Chondrocyte (in vitro differentiated cells): ENCODE measurements at regions not wholly inside any gene's neighbourhood (a gene's known extent, or its start where the extent isn't known, plus 50 kb on each side); places are given as distances from the start of the nearest gene placed in this dataset.

ENCODE experiments used
- DNase-seq: peaks from one replicate; pipeline ENCODE4 v3.0.0; 2021; ENCODE audit warnings: mixed read lengths, low spot score
- H3K27ac Mint-ChIP-seq: one replicate; pipeline ENCODE4 v1.8.0; 2021; ENCODE audit warnings: mild to moderate bottlenecking, moderate library complexity, mixed read lengths; ENCODE audit not compliant: unreplicated experiment
- H3K27me3 Mint-ChIP-seq: 2 replicates; pipeline ENCODE4 v1.8.0; 2021; ENCODE audit warnings: low read depth, mixed read lengths
- H3K36me3 Mint-ChIP-seq: 2 replicates; pipeline ENCODE4 v1.8.0; 2021; ENCODE audit warnings: low read depth, mixed read lengths
- H3K4me1 Mint-ChIP-seq: 2 replicates; pipeline ENCODE4 v1.8.0; 2021; ENCODE audit warnings: low read depth, mild to moderate bottlenecking, mixed read lengths
- H3K4me3 Mint-ChIP-seq: one replicate; pipeline ENCODE4 v1.8.0; 2021; ENCODE audit warnings: mild to moderate bottlenecking, moderate library complexity, mixed read lengths; ENCODE audit not compliant: unreplicated experiment
- H3K9me3 Mint-ChIP-seq: 2 replicates; pipeline ENCODE4 v1.8.0; 2021; ENCODE audit warnings: low read depth, mixed read lengths
- TF ChIP-seq, protein P1 (sequence below): fragments of 200-600 bp; sonication (generic); IDR thresholded peaks from 2 replicates; pipeline ENCODE4 v1.5.0; 2021; ENCODE audit warnings: antibody characterized with exemption, mild to moderate bottlenecking, moderate library complexity

GRCh38 chr12:106000382-106001104 lies 138.2 kb downstream of the NUAK1 start:
- TF ChIP-seq, protein P1, sequence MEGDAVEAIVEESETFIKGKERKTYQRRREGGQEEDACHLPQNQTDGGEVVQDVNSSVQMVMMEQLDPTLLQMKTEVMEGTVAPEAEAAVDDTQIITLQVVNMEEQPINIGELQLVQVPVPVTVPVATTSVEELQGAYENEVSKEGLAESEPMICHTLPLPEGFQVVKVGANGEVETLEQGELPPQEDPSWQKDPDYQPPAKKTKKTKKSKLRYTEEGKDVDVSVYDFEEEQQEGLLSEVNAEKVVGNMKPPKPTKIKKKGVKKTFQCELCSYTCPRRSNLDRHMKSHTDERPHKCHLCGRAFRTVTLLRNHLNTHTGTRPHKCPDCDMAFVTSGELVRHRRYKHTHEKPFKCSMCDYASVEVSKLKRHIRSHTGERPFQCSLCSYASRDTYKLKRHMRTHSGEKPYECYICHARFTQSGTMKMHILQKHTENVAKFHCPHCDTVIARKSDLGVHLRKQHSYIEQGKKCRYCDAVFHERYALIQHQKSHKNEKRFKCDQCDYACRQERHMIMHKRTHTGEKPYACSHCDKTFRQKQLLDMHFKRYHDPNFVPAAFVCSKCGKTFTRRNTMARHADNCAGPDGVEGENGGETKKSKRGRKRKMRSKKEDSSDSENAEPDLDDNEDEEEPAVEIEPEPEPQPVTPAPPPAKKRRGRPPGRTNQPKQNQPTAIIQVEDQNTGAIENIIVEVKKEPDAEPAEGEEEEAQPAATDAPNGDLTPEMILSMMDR = no peak
- Mint-ChIP-seq H3K27me3 (no peaks in the 10 kb centered on the region), H3K36me3 (peaks cover 11% of the 10 kb centered on the region), H3K9me3 (peaks cover 10% of the 10 kb centered on the region), H3K4me1 (peaks cover 27% of the 10 kb centered on the region), H3K27ac (no peak overlapping the region), H3K4me3 (no peak overlapping the region)
- DNase-seq = no peak

GRCh38 chr12:106001105-106001836 lies 137.5 kb downstream of the NUAK1 start:
- no peak for DNase-seq
- Mint-ChIP-seq H3K9me3 (peaks cover 10% of the 10 kb centered on the region), H3K4me1 (peaks cover 20% of the 10 kb centered on the region), H3K27me3 (no peaks in the 10 kb centered on the region), H3K27ac (no peak overlapping the region), H3K4me3 (no peak overlapping the region), H3K36me3 (peaks cover 11% of the 10 kb centered on the region)
- TF ChIP-seq, protein P1 = no peak

GRCh38 chr12:106001837-106002218 lies 136.9 kb downstream of the NUAK1 start:
- no peak for DNase-seq
- TF ChIP-seq, protein P1 = no peak
- no peak overlapping the region for H3K4me3 Mint-ChIP-seq
- H3K36me3 Mint-ChIP-seq = peaks cover 11% of the 10 kb centered on the region
- no peaks in the 10 kb centered on the region for H3K27me3 Mint-ChIP-seq
- peaks cover 18% of the 10 kb centered on the region for H3K4me1 Mint-ChIP-seq
- H3K27ac Mint-ChIP-seq = no peak overlapping the region
- peaks cover 10% of the 10 kb centered on the region for H3K9me3 Mint-ChIP-seq

DNA sequence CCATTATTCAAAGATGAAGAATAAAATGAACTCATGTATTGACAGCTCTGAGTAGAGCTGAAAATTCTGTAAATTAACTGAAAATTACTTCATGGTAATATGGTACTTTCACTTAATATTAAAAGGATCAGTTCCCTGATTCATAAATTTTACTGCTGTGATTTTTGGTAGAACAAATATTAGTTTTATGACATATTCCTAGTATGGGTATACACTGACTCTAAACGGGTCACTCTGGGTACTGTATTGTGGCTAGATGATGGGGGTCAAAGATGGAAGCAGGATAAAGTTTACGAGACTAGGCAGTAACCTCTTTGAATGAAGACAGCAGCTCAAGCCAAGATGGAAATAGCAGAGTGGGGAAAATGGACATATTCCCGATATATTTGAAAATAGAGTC lies 135.5 kb downstream of the NUAK1 start:
- no peak for DNase-seq
- Mint-ChIP-seq H3K36me3 (peaks cover 11% of the 10 kb centered on the region), H3K9me3 (peaks cover 10% of the 10 kb centered on the region), H3K27ac (no peak overlapping the region), H3K4me3 (no peak overlapping the region), H3K4me1 (peaks cover 16% of the 10 kb centered on the region), H3K27me3 (no peaks in the 10 kb centered on the region)
- TF ChIP-seq, protein P1 = no peak

DNA sequence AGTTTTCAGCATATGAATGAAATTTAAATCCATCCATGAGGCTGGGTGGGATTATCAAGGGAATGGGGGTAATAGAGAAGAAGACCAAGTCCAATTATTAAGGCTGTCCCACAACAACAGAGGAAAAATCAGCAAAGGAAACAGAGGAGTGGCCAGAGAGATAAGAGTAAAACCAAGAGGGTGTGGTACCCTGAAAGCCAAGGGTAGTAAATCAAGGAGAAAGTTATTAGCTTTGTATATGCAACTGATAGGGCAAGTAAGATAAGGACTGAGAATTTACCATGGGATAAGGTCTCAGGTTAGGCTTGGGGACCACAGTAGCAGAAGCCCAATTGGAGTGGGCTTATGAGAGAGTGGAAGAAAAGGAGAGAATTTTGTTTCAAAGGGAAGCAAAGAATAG lies 134.5 kb downstream of the NUAK1 start:
- H3K4me1 Mint-ChIP-seq = peaks cover 16% of the 10 kb centered on the region
- peaks cover 11% of the 10 kb centered on the region for H3K36me3 Mint-ChIP-seq
- no peak overlapping the region for H3K4me3 Mint-ChIP-seq
- no peak for DNase-seq
- no peaks in the 10 kb centered on the region for H3K27me3 Mint-ChIP-seq
- TF ChIP-seq, protein P1 = no peak
- H3K9me3 Mint-ChIP-seq = peaks cover 10% of the 10 kb centered on the region
- no peak overlapping the region for H3K27ac Mint-ChIP-seq
